Osteoblast (primary cell): ENCODE measurements at regions not wholly inside any gene's neighbourhood (a gene's known extent, or its start where the extent isn't known, plus 50 kb on each side); places are given as distances from the start of the nearest gene placed in this dataset.

Experiments used
- DNase-seq: peaks from one replicate; pipeline ENCODE4 v3.0.0; 2011; ENCODE audit warnings: low spot score, mixed read lengths; ENCODE audit not compliant: insufficient read length; ENCODE audit errors: missing footprints
- H2AFZ ChIP-seq: 2 replicates; pipeline ENCODE4 v1.6.0; 2011; ENCODE audit warnings: mild to moderate bottlenecking, low read length
- H3K27ac ChIP-seq: 2 replicates; pipeline ENCODE4 v1.5.1; 2011; ENCODE audit warnings: mild to moderate bottlenecking, low read depth, low read length, moderate library complexity
- H3K27me3 ChIP-seq: 2 replicates; pipeline ENCODE4 v1.6.0; 2012; ENCODE audit warnings: mild to moderate bottlenecking, control low read depth, inconsistent platforms, low read length, moderate library complexity; ENCODE audit not compliant: insufficient read depth
- H3K36me3 ChIP-seq: 2 replicates; pipeline ENCODE4 v1.5.1; 2011; ENCODE audit warnings: mild to moderate bottlenecking, low read length, control low read depth, moderate library complexity; ENCODE audit not compliant: insufficient read depth
- H3K4me1 ChIP-seq: 2 replicates; pipeline ENCODE4 v1.5.1; 2011; ENCODE audit warnings: mild to moderate bottlenecking, low read length, control low read depth, moderate library complexity; ENCODE audit not compliant: insufficient read depth
- H3K4me2 ChIP-seq: 2 replicates; pipeline ENCODE4 v1.6.0; 2011; ENCODE audit warnings: mild to moderate bottlenecking, low read length; ENCODE audit not compliant: insufficient read depth
- H3K4me3 ChIP-seq: fragments of 200-600 bp; sonication (generic); 3 replicates; pipeline ENCODE4 v1.5.1; 2012; ENCODE audit warnings: mild to moderate bottlenecking, low read length, inconsistent platforms; ENCODE audit not compliant: insufficient read depth
- H3K79me2 ChIP-seq: 2 replicates; pipeline ENCODE4 v1.6.0; 2012; ENCODE audit warnings: mild to moderate bottlenecking, low read length, control low read depth, inconsistent platforms; ENCODE audit not compliant: insufficient read depth
- H3K9me3 ChIP-seq: 2 replicates; pipeline ENCODE4 v1.5.1; 2011; ENCODE audit warnings: low read depth, low read length, control low read depth
- H4K20me1 ChIP-seq: 2 replicates; pipeline ENCODE4 v1.6.0; 2012; ENCODE audit warnings: mild to moderate bottlenecking, low read length, control low read depth; ENCODE audit not compliant: insufficient read depth
- CTCF ChIP-seq: IDR thresholded peaks from 2 replicates; pipeline ENCODE4 v1.5.1; 2011; ENCODE audit warnings: mild to moderate bottlenecking, low read depth, low read length, moderate library complexity; ENCODE audit errors: extremely low read depth

GRCh38 chr16:80468029-80468428, 72.8 kb upstream of the DYNLRB2 start:
- Histone ChIP-seq H2AFZ (no peak overlapping the region), H3K4me3 (no peak overlapping the region), H3K79me2 (no peaks in the 10 kb centered on the region), H3K4me2 (no peak overlapping the region), H4K20me1 (no peaks in the 10 kb centered on the region), H3K27ac (no peak overlapping the region), H3K27me3 (no peaks in the 10 kb centered on the region), H3K36me3 (no peaks in the 10 kb centered on the region), H3K4me1 (peaks cover 3% of the 10 kb centered on the region), H3K9me3 (no peaks in the 10 kb centered on the region)
- no peak for TF ChIP-seq CTCF
- no peak for DNase-seq

GRCh38 chr16:80466024-80466987, 74.5 kb upstream of the DYNLRB2 start:
- Histone ChIP-seq H3K4me2 (peak overlapping the region; percentile 60), H2AFZ (peak overlapping the region; percentile 55), H3K79me2 (no peaks in the 10 kb centered on the region), H3K27me3 (no peaks in the 10 kb centered on the region), H3K9me3 (no peaks in the 10 kb centered on the region), H3K4me1 (peaks cover 3% of the 10 kb centered on the region), H3K27ac (no peak overlapping the region), H4K20me1 (no peaks in the 10 kb centered on the region), H3K36me3 (no peaks in the 10 kb centered on the region), H3K4me3 (peak overlapping the region; percentile 40)
- peak; percentile 96 for TF ChIP-seq CTCF
- peak; percentile 87 for DNase-seq

GRCh38 chr16:80463751-80464495, 76.9 kb upstream of the DYNLRB2 start:
- TF ChIP-seq CTCF, result no peak
- no peaks in the 10 kb centered on the region for H3K27me3 ChIP-seq
- H2AFZ ChIP-seq, result no peak overlapping the region
- DNase-seq, result no peak
- H3K9me3 ChIP-seq, result no peaks in the 10 kb centered on the region
- peaks cover 14% of the 10 kb centered on the region for H3K4me1 ChIP-seq
- no peaks in the 10 kb centered on the region for H3K79me2 ChIP-seq
- no peak overlapping the region for H3K27ac ChIP-seq
- no peaks in the 10 kb centered on the region for H4K20me1 ChIP-seq
- no peak overlapping the region for H3K4me3 ChIP-seq
- H3K36me3 ChIP-seq, result no peaks in the 10 kb centered on the region
- H3K4me2 ChIP-seq, result no peak overlapping the region

- no peaks in the 10 kb centered on the region for H3K9me3 ChIP-seq
- no peaks in the 10 kb centered on the region for H4K20me1 ChIP-seq
- peaks cover 18% of the 10 kb centered on the region for H3K4me1 ChIP-seq
- H2AFZ ChIP-seq, result no peak overlapping the region
- DNase-seq, result no peak
- no peak overlapping the region for H3K4me2 ChIP-seq
- no peak overlapping the region for H3K27ac ChIP-seq
- H3K27me3 ChIP-seq, result no peaks in the 10 kb centered on the region
- H3K36me3 ChIP-seq, result no peaks in the 10 kb centered on the region
- H3K79me2 ChIP-seq, result no peaks in the 10 kb centered on the region
- no peak overlapping the region for H3K4me3 ChIP-seq
- no peak for TF ChIP-seq CTCF
Measured at GRCh38 chr16:80463326-80463725, 77.5 kb upstream of the DYNLRB2 start.
